ENCODE measurements at regions not wholly inside any gene's neighbourhood (a gene's known extent, or its start where the extent isn't known, plus 50 kb on each side); places are given as distances from the start of the nearest gene placed in this dataset.
"Not testable (repeated sequence)": the region's sequence is repeated elsewhere in the genome, so short reads cannot be mapped to it uniquely, and the experiment has no call there.

DNA sequence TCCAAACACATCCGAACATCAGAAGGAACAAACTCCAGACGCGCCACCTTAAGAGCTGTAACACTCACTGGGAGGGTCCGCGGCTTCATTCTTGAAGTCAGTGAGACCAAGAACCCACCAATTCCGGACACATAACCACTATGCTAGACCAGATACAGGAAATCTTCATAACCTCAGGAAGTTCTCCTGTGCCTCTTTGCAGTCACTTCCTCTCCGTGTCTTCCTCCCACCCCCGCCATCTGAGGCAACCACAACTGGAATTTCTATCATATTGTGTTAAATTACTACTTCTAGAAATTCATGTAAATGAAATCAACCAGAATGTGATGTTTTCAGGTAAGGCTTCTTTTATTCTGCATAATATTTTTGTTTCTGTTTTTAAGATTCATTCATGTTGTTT, 631.0 kb upstream of the NXPH2 start:
- no peak overlapping the region for H3K27ac ChIP-seq
- TF ChIP-seq, protein P1, sequence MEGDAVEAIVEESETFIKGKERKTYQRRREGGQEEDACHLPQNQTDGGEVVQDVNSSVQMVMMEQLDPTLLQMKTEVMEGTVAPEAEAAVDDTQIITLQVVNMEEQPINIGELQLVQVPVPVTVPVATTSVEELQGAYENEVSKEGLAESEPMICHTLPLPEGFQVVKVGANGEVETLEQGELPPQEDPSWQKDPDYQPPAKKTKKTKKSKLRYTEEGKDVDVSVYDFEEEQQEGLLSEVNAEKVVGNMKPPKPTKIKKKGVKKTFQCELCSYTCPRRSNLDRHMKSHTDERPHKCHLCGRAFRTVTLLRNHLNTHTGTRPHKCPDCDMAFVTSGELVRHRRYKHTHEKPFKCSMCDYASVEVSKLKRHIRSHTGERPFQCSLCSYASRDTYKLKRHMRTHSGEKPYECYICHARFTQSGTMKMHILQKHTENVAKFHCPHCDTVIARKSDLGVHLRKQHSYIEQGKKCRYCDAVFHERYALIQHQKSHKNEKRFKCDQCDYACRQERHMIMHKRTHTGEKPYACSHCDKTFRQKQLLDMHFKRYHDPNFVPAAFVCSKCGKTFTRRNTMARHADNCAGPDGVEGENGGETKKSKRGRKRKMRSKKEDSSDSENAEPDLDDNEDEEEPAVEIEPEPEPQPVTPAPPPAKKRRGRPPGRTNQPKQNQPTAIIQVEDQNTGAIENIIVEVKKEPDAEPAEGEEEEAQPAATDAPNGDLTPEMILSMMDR (IDR thresholded peaks at IDR 0.05) = no peak
- no peak for TF ChIP-seq ZFX (IDR thresholded peaks at IDR 0.05; ENCODE audit: borderline replicate concordance)

- H3K27ac ChIP-seq = not testable (repeated sequence)
These were observed 630.6 kb upstream of the NXPH2 start for GRCh38 chr2:139410833-139411174.

- not testable (repeated sequence) for H3K27ac ChIP-seq
These were observed 630.1 kb upstream of the NXPH2 start for GRCh38 chr2:139410147-139410832.

- TF ChIP-seq, protein P1 (IDR thresholded peaks at IDR 0.05) = no peak
- no peak for TF ChIP-seq ZFX (IDR thresholded peaks at IDR 0.05; ENCODE audit: borderline replicate concordance)
- H3K27ac ChIP-seq = no peak overlapping the region
These were observed 629.0 kb upstream of the NXPH2 start for GRCh38 chr2:139409212-139409611.

- TF ChIP-seq, protein P1 (IDR thresholded peaks at IDR 0.05) = no peak
- no peak for TF ChIP-seq ZFX (IDR thresholded peaks at IDR 0.05; ENCODE audit: borderline replicate concordance)
These were observed 623.8 kb upstream of the NXPH2 start for GRCh38 chr2:139403948-139404347.

GRCh38 chr2:139394801-139395200, 614.6 kb upstream of the NXPH2 start:
- no peak overlapping the region; the same call in 1 of the 2 replicates for H3K27ac ChIP-seq
- TF ChIP-seq, protein P1 (IDR thresholded peaks at IDR 0.05) = no peak
- no peak for TF ChIP-seq ZFX (IDR thresholded peaks at IDR 0.05; ENCODE audit: borderline replicate concordance)

More at GRCh38 chr2:139403948-139404347, 623.8 kb upstream of the NXPH2 start:
- H3K27ac ChIP-seq = no peak overlapping the region

- TF ChIP-seq, protein P1 (IDR thresholded peaks at IDR 0.05) = no peak
- TF ChIP-seq ZFX (IDR thresholded peaks at IDR 0.05; ENCODE audit: borderline replicate concordance) = no peak
- no peak overlapping the region for H3K27ac ChIP-seq
These were observed 609.2 kb upstream of the NXPH2 start for GRCh38 chr2:139389391-139389790.

- no peak overlapping the region for H3K27ac ChIP-seq
- TF ChIP-seq, protein P1 (IDR thresholded peaks at IDR 0.05) = no peak
- no peak for TF ChIP-seq ZFX (IDR thresholded peaks at IDR 0.05; ENCODE audit: borderline replicate concordance)
These were observed 606.2 kb upstream of the NXPH2 start for GRCh38 chr2:139386401-139386800.

Data from 22Rv1 (cell line).